Testis (tissue), 2 donors: ENCODE measurements at regions not wholly inside any gene's neighbourhood (a gene's known extent, or its start where the extent isn't known, plus 50 kb on each side); places are given as distances from the start of the nearest gene placed in this dataset.

ENCODE experiments used
- DNase-seq: peaks from one replicate; pipeline ENCODE4 v3.0.0-alpha.2; 2019
- H3K27ac ChIP-seq, 2 donors: fragments of 200-600 bp; sonication (generic); one replicate each; pipeline ENCODE4 v1.5.1; 2019
- H3K27me3 ChIP-seq: fragments of 200-600 bp; sonication (generic); one replicate; pipeline ENCODE4 v1.5.1; 2019
- H3K36me3 ChIP-seq: fragments of 200-600 bp; sonication (generic); one replicate; pipeline ENCODE4 v1.5.1; 2017; ENCODE audit warnings: low read depth; ENCODE audit errors: missing control alignments
- H3K4me1 ChIP-seq: fragments of 200-600 bp; sonication (generic); one replicate; pipeline ENCODE4 v1.5.1; 2019
- H3K4me3 ChIP-seq, 2 donors: fragments of 200-600 bp; sonication (generic); one replicate each; pipeline ENCODE4 v1.5.1; 2017 to 2019
- H3K9me3 ChIP-seq: fragments of 200-600 bp; sonication (generic); one replicate; pipeline ENCODE4 v1.5.1; 2017
- POLR2A ChIP-seq: fragments of 450-650 bp; IDR thresholded peaks from one replicate; pipeline ENCODE4 v1.6.1; 2017; ENCODE audit warnings: antibody characterized with exemption, mild to moderate bottlenecking, moderate library complexity
- WGBS, 2 donors: methylation state at CpG; one replicate each; pipeline ENCODE4 v1.1.5; 2018; 5-methylcytosine and 5-hydroxymethylcytosine counted together
- intact Hi-C: fragments of 100-400 bp; cut with DNase I; formaldehyde crosslinking; loops from one replicate; pipeline ENCODE4 v1.15.1; 2023; ENCODE audit warnings: low total_unique reads
- TF ChIP-seq, protein P1 (sequence below), 3 experiments: fragments of 450-650 bp in 2 of 3; fragments of 200-600 bp in 1 of 3; sonication (generic) in 1 of 3; IDR thresholded peaks; one replicate each; pipeline ENCODE4 v1.5.1; 2016 to 2019; ENCODE audit warnings: antibody characterized with exemption in 3 of 3, mild to moderate bottlenecking in 2 of 3, moderate library complexity in 1 of 3

DNA sequence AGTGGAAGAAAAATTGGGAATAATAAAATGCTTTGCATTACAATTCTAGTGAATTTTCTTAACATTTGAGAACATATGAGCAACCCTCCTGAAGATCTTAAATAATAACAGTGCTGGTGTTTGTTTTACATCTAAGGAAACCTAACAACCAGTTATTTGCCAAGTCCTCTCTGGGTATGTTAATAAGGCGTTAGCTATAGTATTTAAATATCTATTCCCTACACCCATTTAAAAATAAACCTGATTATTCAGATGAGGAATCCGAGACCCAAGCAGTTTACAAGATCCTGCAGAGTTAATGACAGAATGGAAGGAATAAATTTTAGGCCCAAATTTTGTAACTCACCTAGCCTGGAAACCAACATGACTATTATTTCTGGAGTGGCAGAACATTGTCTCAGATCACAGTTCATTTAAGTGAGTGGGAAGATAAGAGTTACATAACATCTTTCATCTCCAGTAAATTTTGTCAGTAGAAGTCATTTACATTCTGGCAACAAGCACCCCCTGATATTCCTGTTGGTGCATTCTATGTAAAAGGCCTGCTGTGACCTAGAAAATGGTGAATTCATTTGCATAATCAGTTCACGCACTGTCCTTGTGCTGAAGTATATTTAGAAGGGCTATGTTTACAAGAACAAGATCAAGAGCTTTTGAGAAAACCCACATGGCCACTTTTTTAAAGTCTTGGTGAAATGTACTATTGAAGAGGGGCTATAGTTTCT, 148.2 kb downstream of the COX7C start:
- intact Hi-C loops = no loop called here

DNA sequence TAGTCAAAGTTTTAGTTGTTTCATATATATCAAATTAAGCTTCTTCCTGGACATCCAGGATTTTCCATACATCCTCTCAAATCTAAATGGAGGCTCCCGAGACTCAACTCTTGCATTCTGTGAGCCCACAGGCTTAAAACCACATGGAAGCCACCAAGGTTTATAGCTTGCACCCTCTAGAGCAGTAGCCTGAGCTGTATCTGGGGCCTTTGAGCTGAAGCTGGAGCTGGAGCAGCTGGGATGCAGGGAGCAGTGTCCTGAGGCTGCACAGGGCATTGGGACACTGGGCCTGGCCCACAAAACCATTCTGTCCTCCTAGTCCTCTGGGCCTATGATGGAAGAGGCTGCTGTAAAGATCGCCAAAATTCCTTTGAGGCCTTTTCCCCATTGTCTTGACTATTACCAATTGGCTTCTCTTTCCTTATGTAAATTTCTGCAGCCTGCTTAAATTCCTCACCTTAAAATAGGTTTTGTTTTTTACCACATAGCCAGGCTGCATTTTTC, 151.0 kb downstream of the COX7C start:
- no peaks in the 10 kb centered on the region for H3K4me1 ChIP-seq
- H3K4me3 ChIP-seq = no peak overlapping the region
- no peak for DNase-seq
- no peak for TF ChIP-seq POLR2A
- TF ChIP-seq, protein P1, sequence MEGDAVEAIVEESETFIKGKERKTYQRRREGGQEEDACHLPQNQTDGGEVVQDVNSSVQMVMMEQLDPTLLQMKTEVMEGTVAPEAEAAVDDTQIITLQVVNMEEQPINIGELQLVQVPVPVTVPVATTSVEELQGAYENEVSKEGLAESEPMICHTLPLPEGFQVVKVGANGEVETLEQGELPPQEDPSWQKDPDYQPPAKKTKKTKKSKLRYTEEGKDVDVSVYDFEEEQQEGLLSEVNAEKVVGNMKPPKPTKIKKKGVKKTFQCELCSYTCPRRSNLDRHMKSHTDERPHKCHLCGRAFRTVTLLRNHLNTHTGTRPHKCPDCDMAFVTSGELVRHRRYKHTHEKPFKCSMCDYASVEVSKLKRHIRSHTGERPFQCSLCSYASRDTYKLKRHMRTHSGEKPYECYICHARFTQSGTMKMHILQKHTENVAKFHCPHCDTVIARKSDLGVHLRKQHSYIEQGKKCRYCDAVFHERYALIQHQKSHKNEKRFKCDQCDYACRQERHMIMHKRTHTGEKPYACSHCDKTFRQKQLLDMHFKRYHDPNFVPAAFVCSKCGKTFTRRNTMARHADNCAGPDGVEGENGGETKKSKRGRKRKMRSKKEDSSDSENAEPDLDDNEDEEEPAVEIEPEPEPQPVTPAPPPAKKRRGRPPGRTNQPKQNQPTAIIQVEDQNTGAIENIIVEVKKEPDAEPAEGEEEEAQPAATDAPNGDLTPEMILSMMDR (IDR thresholded peaks at IDR 0.05) = no peak
- H3K27me3 ChIP-seq = no peaks in the 10 kb centered on the region
- H3K36me3 ChIP-seq = no peaks in the 10 kb centered on the region
- H3K27ac ChIP-seq = no peak overlapping the region
- intact Hi-C loops = no loop called here
- H3K9me3 ChIP-seq = no peaks in the 10 kb centered on the region
- WGBS, 2 donors = 74 to 81% methylated on average over 2 of the region's 2 CpGs

More for the DNA sequence above, 148.2 kb downstream of the COX7C start:
- Histone ChIP-seq H3K9me3 (no peaks in the 10 kb centered on the region), H3K4me1 (peaks cover 1% of the 10 kb centered on the region), H3K27ac (no peak overlapping the region), H3K4me3 (no peak overlapping the region), H3K27me3 (no peaks in the 10 kb centered on the region), H3K36me3 (no peaks in the 10 kb centered on the region)
- no peak for DNase-seq
- 49 to 60% methylated on average over 3 of the region's 3 CpGs for WGBS, 2 donors
- no peak for TF ChIP-seq POLR2A
- TF ChIP-seq, protein P1 (IDR thresholded peaks at IDR 0.05) = no peak

DNA sequence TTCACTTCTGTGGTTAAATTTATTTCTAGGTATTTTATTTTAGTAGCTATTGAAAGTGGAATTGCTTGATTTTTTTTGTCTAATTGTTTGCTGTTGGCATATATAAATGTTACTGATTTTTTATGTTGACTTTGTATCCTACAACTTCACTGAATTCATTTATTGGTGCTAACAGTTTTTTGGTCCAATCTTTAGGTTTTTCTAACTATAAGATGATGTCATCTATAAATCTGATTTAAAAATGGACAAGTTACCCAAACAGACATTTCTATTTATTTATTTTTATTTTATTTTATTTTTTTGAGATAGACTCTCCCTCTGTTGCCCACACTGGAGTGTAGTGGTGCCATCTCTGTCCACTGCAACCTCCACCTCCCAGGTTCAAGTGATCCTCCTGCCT, 162.3 kb downstream of the COX7C start:
- intact Hi-C loops = no loop called here
- Histone ChIP-seq H3K36me3 (no peaks in the 10 kb centered on the region), H3K4me3 (no peak overlapping the region), H3K27me3 (no peaks in the 10 kb centered on the region), H3K27ac (no peak overlapping the region), H3K9me3 (no peaks in the 10 kb centered on the region), H3K4me1 (no peaks in the 10 kb centered on the region)
- no peak for DNase-seq
- TF ChIP-seq, protein P1 (IDR thresholded peaks at IDR 0.05) = no peak
- TF ChIP-seq POLR2A = no peak

DNA sequence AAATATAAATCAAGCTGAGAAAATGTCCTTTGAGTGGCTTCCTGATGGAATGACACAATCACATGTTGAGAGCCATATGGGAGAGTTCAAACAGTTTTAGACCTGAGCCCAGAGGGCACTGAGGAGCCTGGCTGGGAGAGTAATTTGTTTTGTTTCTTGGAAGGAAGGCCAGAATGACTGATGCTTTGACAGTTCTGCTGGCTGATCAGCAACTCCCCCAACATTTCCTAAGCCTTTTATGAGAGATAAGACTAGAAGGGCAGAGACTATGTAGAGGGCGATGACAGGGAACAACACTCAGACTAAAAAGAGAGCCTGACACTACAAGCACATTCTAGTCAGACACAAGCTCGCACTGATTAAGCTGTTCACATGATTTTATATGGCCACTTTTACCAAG, 169.2 kb downstream of the COX7C start:
- H3K4me1 ChIP-seq = no peaks in the 10 kb centered on the region
- H3K9me3 ChIP-seq = no peaks in the 10 kb centered on the region
- TF ChIP-seq, protein P1 (IDR thresholded peaks at IDR 0.05) = no peak
- no peak for TF ChIP-seq POLR2A
- peak; percentile 16 for DNase-seq
- intact Hi-C loops = no loop called here
- no peaks in the 10 kb centered on the region for H3K36me3 ChIP-seq
- H3K4me3 ChIP-seq = no peak overlapping the region
- H3K27ac ChIP-seq = no peak overlapping the region
- H3K27me3 ChIP-seq = no peaks in the 10 kb centered on the region
- WGBS, 2 donors = 55 to 63% methylated on average over 2 of the region's 2 CpGs

DNA sequence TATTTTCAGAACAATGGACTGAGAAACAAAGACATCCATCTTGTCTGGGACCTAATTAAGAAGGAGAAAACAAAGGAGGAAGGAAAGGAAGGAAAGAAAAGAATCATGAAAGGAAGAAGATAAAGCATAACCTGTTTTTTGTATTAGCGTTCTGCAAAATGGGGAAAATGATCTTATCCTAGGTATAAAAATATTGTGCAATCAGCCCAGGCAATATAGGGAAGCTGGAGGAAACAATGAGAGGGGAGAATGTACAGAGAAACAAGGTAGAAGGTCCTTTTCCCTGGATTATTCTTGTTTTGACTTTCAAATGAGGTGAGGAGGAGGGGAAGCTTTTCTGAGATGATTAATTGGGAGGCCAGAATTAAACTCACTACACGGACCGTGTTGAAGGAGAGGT, 177.9 kb downstream of the COX7C start:
- Histone ChIP-seq H3K4me3 (no peak overlapping the region), H3K27me3 (no peaks in the 10 kb centered on the region), H3K4me1 (no peaks in the 10 kb centered on the region), H3K36me3 (no peaks in the 10 kb centered on the region), H3K27ac (no peak overlapping the region), H3K9me3 (no peaks in the 10 kb centered on the region)
- WGBS, 2 donors = 66 to 76% methylated on average over 3 of the region's 3 CpGs
- TF ChIP-seq, protein P1 (IDR thresholded peaks at IDR 0.05) = no peak
- no peak for TF ChIP-seq POLR2A
- intact Hi-C loops = no loop called here
- DNase-seq = no peak
